OCI-LY3 (cell line): ENCODE measurements at regions not wholly inside any gene's neighbourhood (a gene's known extent, or its start where the extent isn't known, plus 50 kb on each side); places are given as distances from the start of the nearest gene placed in this dataset.

Source experiments
- CTCF ChIP-seq: fragments of 200-600, 300-600 bp; sonication (generic); IDR thresholded peaks from 2 replicates; pipeline ENCODE4 v1.5.1; 2014; ENCODE audit warnings: antibody characterized with exemption, low read length, low read depth
- EZH2phosphoT487 ChIP-seq: fragments of 200-600 bp; shearing (Covaris generic); IDR thresholded peaks from 2 replicates; pipeline ENCODE4 v1.6.1; 2018; ENCODE audit warnings: antibody characterized with exemption, mixed run types, low read depth

- TF ChIP-seq CTCF: no peak
- no peak for TF ChIP-seq EZH2phosphoT487
Observed at GRCh38 chr10:3295582-3296151, 123.1 kb upstream of the PITRM1 start.
